ENCODE measurements at regions not wholly inside any gene's neighbourhood (a gene's known extent, or its start where the extent isn't known, plus 50 kb on each side); places are given as distances from the start of the nearest gene placed in this dataset.

DNA sequence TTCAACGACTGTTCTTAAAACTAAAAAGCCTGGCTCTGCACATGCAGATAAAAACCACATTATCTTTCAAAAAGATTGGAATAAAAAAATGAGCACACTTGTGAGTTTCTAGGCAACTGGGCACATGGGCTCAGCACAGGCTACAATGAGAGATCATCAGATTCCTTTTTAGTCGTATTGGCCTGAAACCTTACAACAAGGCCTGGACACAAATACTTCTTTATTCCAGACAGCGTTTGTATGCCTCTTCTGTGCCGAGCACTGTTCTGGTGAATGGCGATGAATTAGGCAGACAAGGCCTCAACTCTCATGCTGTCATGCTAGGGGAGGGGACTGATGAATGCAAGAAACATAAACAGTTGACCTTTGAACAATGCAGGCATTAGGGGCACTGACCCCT, 463.0 kb downstream of the AACS start (continued):
- TF ChIP-seq, protein P1, sequence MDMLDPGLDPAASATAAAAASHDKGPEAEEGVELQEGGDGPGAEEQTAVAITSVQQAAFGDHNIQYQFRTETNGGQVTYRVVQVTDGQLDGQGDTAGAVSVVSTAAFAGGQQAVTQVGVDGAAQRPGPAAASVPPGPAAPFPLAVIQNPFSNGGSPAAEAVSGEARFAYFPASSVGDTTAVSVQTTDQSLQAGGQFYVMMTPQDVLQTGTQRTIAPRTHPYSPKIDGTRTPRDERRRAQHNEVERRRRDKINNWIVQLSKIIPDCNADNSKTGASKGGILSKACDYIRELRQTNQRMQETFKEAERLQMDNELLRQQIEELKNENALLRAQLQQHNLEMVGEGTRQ (IDR thresholded peaks at IDR 0.05; ENCODE audit: low read length) = no peak
- no peak for TF ChIP-seq CHD2 (IDR thresholded peaks at IDR 0.05; ENCODE audit: low read length)
- no peak for TF ChIP-seq TEAD4 (IDR thresholded peaks at IDR 0.05; ENCODE audit: low read depth, low read length)
- TF ChIP-seq EGR1 (IDR thresholded peaks at IDR 0.05; ENCODE audit: borderline replicate concordance, low read depth, low read length) = no peak
- no peak for TF ChIP-seq CHD1 (IDR thresholded peaks at IDR 0.05; ENCODE audit: low read depth, low read length)
- TF ChIP-seq TBP (IDR thresholded peaks at IDR 0.05; ENCODE audit: low read depth, low read length) = no peak
- TF ChIP-seq SIRT6 (IDR thresholded peaks at IDR 0.05; ENCODE audit: low read length) = no peak
